Adipocyte (in vitro differentiated cells): ENCODE measurements at regions not wholly inside any gene's neighbourhood (a gene's known extent, or its start where the extent isn't known, plus 50 kb on each side); places are given as distances from the start of the nearest gene placed in this dataset.

Experiments
- DNase-seq: peaks from one replicate; pipeline ENCODE4 v3.0.0-alpha.2; 2015; ENCODE audit warnings: low read depth
- H3K27me3 ChIP-seq: replicated peaks from 2 replicates; pipeline ENCODE4 v1.7.0; 2013; ENCODE audit warnings: mild to moderate bottlenecking, low read length, moderate library complexity; ENCODE audit not compliant: control insufficient read depth, insufficient read depth
- H3K36me3 ChIP-seq: 2 replicates; pipeline ENCODE4 v1.7.0; 2013; ENCODE audit warnings: low read length, mild to moderate bottlenecking, moderate library complexity; ENCODE audit not compliant: control insufficient read depth, insufficient read depth, severe bottlenecking
- H3K4me1 ChIP-seq: 2 replicates; pipeline ENCODE4 v1.7.0; 2013; ENCODE audit warnings: mild to moderate bottlenecking, low read length, moderate library complexity; ENCODE audit not compliant: control insufficient read depth, insufficient read depth
- H3K4me3 ChIP-seq: 2 replicates; pipeline ENCODE4 v1.7.0; 2013; ENCODE audit warnings: mild to moderate bottlenecking, low read length, moderate library complexity
- H3K9ac ChIP-seq: 2 replicates; pipeline ENCODE4 v1.7.0; 2013; ENCODE audit warnings: mild to moderate bottlenecking, low read length, moderate library complexity
- H3K9me3 ChIP-seq: 2 replicates; pipeline ENCODE4 v1.7.0; 2013; ENCODE audit warnings: mild to moderate bottlenecking, low read length, moderate library complexity; ENCODE audit not compliant: control insufficient read depth

DNA sequence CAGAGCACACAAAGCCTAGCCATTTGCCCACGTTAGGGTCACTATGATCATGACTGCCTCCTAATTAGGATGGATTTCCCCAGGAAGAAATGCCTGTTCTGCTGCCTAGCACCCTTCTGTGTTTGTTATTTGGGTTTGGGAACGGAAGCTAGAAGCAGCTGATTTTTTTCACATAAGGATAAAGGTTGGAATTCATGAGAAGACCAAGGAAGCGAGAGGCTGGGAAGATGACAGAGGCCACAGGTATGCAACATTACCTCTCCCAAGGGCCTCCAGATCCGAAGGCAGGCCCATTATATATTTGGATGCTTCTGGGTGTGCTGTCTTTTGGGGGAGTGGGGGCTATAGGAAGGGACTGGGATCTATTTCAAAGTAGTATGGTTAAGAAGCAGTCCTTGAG lies 204.7 kb downstream of the FBXO15 start:
- peaks cover 9% of the 10 kb centered on the region for H3K27me3 ChIP-seq
- no peaks in the 10 kb centered on the region for H3K36me3 ChIP-seq
- no peak for DNase-seq
- no peak overlapping the region for H3K9ac ChIP-seq
- H3K4me1 ChIP-seq: no peaks in the 10 kb centered on the region
- no peaks in the 10 kb centered on the region for H3K9me3 ChIP-seq
- no peak overlapping the region for H3K4me3 ChIP-seq

- no peaks in the 10 kb centered on the region for H3K9me3 ChIP-seq
- no peak overlapping the region for H3K4me3 ChIP-seq
- H3K36me3 ChIP-seq: no peaks in the 10 kb centered on the region
- no peak overlapping the region for H3K9ac ChIP-seq
- no peak for DNase-seq
- no peaks in the 10 kb centered on the region for H3K4me1 ChIP-seq
- H3K27me3 ChIP-seq: peaks cover 9% of the 10 kb centered on the region
These were observed 205.5 kb downstream of the FBXO15 start for GRCh38 chr18:73942081-73942625.

DNA sequence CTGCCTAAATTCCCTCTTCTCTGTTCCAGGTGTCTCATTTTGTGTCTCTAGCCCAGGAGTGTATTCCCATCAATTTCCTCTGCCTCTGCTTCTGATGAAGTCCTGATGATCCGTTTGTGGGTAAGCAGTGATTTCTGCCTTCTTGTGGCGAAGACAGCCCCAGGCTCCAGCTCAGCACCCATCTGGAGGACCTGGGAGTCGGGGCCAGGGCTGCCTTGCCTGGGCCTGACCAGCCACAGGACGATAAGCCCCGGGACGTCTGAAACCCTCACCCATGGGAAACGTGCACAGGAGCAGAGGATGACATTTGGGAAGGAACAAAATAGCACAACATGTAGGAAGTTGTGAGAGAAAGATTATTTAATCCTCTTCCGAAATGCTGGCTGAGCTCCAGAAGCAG lies 206.9 kb downstream of the FBXO15 start:
- no peak for DNase-seq
- Histone ChIP-seq H3K36me3 (no peaks in the 10 kb centered on the region), H3K4me1 (no peaks in the 10 kb centered on the region), H3K4me3 (no peak overlapping the region), H3K9me3 (no peaks in the 10 kb centered on the region), H3K9ac (no peak overlapping the region), H3K27me3 (peaks cover 9% of the 10 kb centered on the region)

GRCh38 chr18:73939391-73939790 lies 208.2 kb downstream of the FBXO15 start:
- Histone ChIP-seq H3K9me3 (no peaks in the 10 kb centered on the region), H3K9ac (no peak overlapping the region), H3K4me3 (no peak overlapping the region), H3K27me3 (peaks cover 9% of the 10 kb centered on the region), H3K36me3 (no peaks in the 10 kb centered on the region), H3K4me1 (no peaks in the 10 kb centered on the region)
- no peak for DNase-seq

DNA sequence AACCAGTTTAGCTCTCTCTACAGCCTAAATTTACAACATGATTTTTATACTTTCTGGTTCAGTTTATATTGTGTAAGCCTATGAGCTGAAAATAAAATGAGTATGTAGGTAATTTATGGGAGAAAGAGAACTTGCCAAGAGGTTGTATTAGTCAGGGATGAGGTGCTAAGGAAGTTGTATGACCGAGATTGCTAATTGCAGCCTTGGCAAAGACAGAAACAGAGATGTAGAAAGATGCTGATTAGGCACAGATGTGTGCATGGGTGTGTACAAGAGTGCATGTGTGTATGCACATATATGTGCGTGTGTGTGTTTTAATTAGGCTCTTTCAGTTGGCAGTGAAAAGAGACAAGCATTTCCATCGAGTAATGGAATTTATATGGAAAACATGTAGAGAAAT lies 213.9 kb downstream of the FBXO15 start:
- H3K4me1 ChIP-seq: no peaks in the 10 kb centered on the region
- H3K4me3 ChIP-seq: no peak overlapping the region
- H3K9me3 ChIP-seq: no peaks in the 10 kb centered on the region
- H3K9ac ChIP-seq: no peak overlapping the region
- no peaks in the 10 kb centered on the region for H3K36me3 ChIP-seq
- H3K27me3 ChIP-seq: no peaks in the 10 kb centered on the region
- no peak for DNase-seq

DNA sequence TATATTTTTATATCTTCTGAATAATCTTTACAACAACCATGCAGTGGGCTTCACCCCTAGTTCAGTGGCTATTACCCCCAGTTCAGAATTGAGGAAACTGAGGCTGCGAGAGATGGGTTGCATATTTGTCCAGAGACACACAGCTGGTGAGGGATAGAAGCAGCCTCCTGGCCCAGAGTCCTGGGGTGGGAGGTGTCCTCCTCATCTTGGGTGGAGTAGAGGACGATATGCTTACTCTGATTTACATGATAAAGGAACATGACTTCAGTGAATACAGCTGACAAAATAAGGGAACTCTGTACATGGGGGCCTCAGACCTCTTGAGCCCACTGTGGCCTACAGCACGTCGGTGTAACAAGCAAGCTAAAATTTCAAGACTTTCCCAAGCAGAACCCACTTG lies 214.7 kb downstream of the FBXO15 start:
- Histone ChIP-seq H3K9me3 (no peaks in the 10 kb centered on the region), H3K36me3 (no peaks in the 10 kb centered on the region), H3K27me3 (no peaks in the 10 kb centered on the region), H3K4me3 (no peak overlapping the region), H3K9ac (no peak overlapping the region), H3K4me1 (no peaks in the 10 kb centered on the region)
- no peak for DNase-seq

- no peak for DNase-seq
- Histone ChIP-seq H3K36me3 (no peaks in the 10 kb centered on the region), H3K9me3 (no peaks in the 10 kb centered on the region), H3K4me3 (no peak overlapping the region), H3K27me3 (no peaks in the 10 kb centered on the region), H3K9ac (no peak overlapping the region), H3K4me1 (no peaks in the 10 kb centered on the region)
These were observed 220.1 kb downstream of the FBXO15 start for GRCh38 chr18:73927496-73927895.

- H3K27me3 ChIP-seq: no peaks in the 10 kb centered on the region
- peak; percentile 24 for DNase-seq
- H3K4me3 ChIP-seq: no peak overlapping the region
- no peak overlapping the region for H3K9ac ChIP-seq
- no peaks in the 10 kb centered on the region for H3K36me3 ChIP-seq
- H3K9me3 ChIP-seq: no peaks in the 10 kb centered on the region
- H3K4me1 ChIP-seq: no peaks in the 10 kb centered on the region
These were observed 222.8 kb downstream of the FBXO15 start for GRCh38 chr18:73924836-73925235.

- H3K4me1 ChIP-seq: no peaks in the 10 kb centered on the region
- H3K9ac ChIP-seq: no peak overlapping the region
- H3K36me3 ChIP-seq: no peaks in the 10 kb centered on the region
- peak; percentile 4 for DNase-seq
- no peaks in the 10 kb centered on the region for H3K27me3 ChIP-seq
- H3K4me3 ChIP-seq: no peak overlapping the region
- no peaks in the 10 kb centered on the region for H3K9me3 ChIP-seq
These were observed 223.3 kb downstream of the FBXO15 start for GRCh38 chr18:73924307-73924706.

GRCh38 chr18:73923866-73924265 lies 223.8 kb downstream of the FBXO15 start:
- Histone ChIP-seq H3K4me1 (no peaks in the 10 kb centered on the region), H3K36me3 (no peaks in the 10 kb centered on the region), H3K9ac (no peak overlapping the region), H3K4me3 (no peak overlapping the region), H3K9me3 (no peaks in the 10 kb centered on the region), H3K27me3 (no peaks in the 10 kb centered on the region)
- peak; percentile 60 for DNase-seq

GRCh38 chr18:73920033-73920432 lies 227.6 kb downstream of the FBXO15 start:
- Histone ChIP-seq H3K9me3 (no peaks in the 10 kb centered on the region), H3K4me3 (no peak overlapping the region), H3K27me3 (no peaks in the 10 kb centered on the region), H3K9ac (no peak overlapping the region), H3K36me3 (no peaks in the 10 kb centered on the region), H3K4me1 (no peaks in the 10 kb centered on the region)
- no peak for DNase-seq

DNA sequence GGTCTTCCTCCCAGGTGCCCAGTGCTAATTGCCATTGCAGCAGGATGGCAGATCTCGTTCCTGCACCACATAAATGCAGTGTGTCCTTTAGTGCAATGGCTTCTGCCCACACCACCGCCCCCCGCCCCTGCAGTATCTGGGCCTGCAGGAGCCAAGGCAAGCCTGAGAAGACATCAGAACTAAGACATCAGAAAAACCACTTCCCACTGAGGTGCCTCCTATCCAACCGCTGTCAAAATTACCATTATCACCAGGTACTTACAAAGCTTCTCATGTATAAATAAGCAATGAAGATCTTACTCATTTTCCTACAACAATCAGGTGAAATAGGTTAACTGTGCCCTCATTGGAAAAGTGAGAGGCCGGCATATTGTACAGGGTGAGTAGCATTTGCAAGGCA lies 228.8 kb downstream of the FBXO15 start:
- no peaks in the 10 kb centered on the region for H3K9me3 ChIP-seq
- H3K4me1 ChIP-seq: no peaks in the 10 kb centered on the region
- no peak overlapping the region for H3K4me3 ChIP-seq
- no peaks in the 10 kb centered on the region for H3K27me3 ChIP-seq
- no peak overlapping the region for H3K9ac ChIP-seq
- no peaks in the 10 kb centered on the region for H3K36me3 ChIP-seq
- no peak for DNase-seq
